GM19455 (cell line): ENCODE measurements at regions not wholly inside any gene's neighbourhood (a gene's known extent, or its start where the extent isn't known, plus 50 kb on each side); places are given as distances from the start of the nearest gene placed in this dataset.

Experiments
- ATAC-seq: cut with Tn5 transposase; IDR thresholded peaks from one replicate; pipeline ENCODE4 v1.9.1; 2021; ENCODE audit not compliant: unreplicated experiment

- ATAC-seq, result no peak
These were observed 266.8 kb downstream of the NEDD1 start for GRCh38 chr12:97173688-97174410.

- no peak for ATAC-seq
These were observed 270.4 kb downstream of the NEDD1 start for GRCh38 chr12:97177481-97177880.

GRCh38 chr12:97181571-97182265 lies 274.7 kb downstream of the NEDD1 start:
- ATAC-seq, result no peak

GRCh38 chr12:97182769-97183168 lies 275.7 kb downstream of the NEDD1 start:
- no peak for ATAC-seq

- no peak for ATAC-seq
These were observed 277.2 kb downstream of the NEDD1 start for GRCh38 chr12:97184127-97184773.

- ATAC-seq, result no peak
These were observed 277.0 kb upstream of the RMST start for GRCh38 chr12:97185567-97185966.

GRCh38 chr12:97194546-97194945 lies 268.1 kb upstream of the RMST start:
- no peak for ATAC-seq

GRCh38 chr12:97200181-97200580 lies 262.4 kb upstream of the RMST start:
- no peak for ATAC-seq

- ATAC-seq, result no peak
These were observed 259.2 kb upstream of the RMST start for GRCh38 chr12:97203408-97203807.

GRCh38 chr12:97209997-97210396 lies 252.6 kb upstream of the RMST start:
- no peak for ATAC-seq

GRCh38 chr12:97211416-97211930 lies 251.1 kb upstream of the RMST start:
- no peak for ATAC-seq

GRCh38 chr12:97216848-97217247 lies 245.8 kb upstream of the RMST start:
- ATAC-seq, result no peak

GRCh38 chr12:97222391-97222790 lies 240.2 kb upstream of the RMST start:
- ATAC-seq, result no peak

GRCh38 chr12:97223419-97223818 lies 239.2 kb upstream of the RMST start:
- no peak for ATAC-seq

- ATAC-seq, result no peak
These were observed 233.6 kb upstream of the RMST start for GRCh38 chr12:97229004-97229403.

GRCh38 chr12:97235102-97235501 lies 227.5 kb upstream of the RMST start:
- no peak for ATAC-seq

GRCh38 chr12:97246368-97246767 lies 216.2 kb upstream of the RMST start:
- no peak for ATAC-seq

- no peak for ATAC-seq
These were observed 212.1 kb upstream of the RMST start for GRCh38 chr12:97250483-97250882.

- no peak for ATAC-seq
These were observed 204.9 kb upstream of the RMST start for GRCh38 chr12:97257726-97258125.

- no peak for ATAC-seq
These were observed 203.5 kb upstream of the RMST start for GRCh38 chr12:97259098-97259497.

- ATAC-seq, result no peak
These were observed 201.8 kb upstream of the RMST start for GRCh38 chr12:97260786-97261185.

- ATAC-seq, result no peak
These were observed 195.4 kb upstream of the RMST start for GRCh38 chr12:97267166-97267565.
